ENCODE measurements at regions not wholly inside any gene's neighbourhood (a gene's known extent, or its start where the extent isn't known, plus 50 kb on each side); places are given as distances from the start of the nearest gene placed in this dataset.
A peak's percentile ranks its signal among the peaks of the same experiment; 100 is the strongest.

- in situ Hi-C loops (cut with MboI; ENCODE audit: low pct_unique_long_range_greater_than_20kb, low sequenced_read_pairs) = no loop called here
- no peak for DNase-seq
These were observed 442.1 kb upstream of the TCF4 start for GRCh38 chr18:56030060-56030459.

DNA sequence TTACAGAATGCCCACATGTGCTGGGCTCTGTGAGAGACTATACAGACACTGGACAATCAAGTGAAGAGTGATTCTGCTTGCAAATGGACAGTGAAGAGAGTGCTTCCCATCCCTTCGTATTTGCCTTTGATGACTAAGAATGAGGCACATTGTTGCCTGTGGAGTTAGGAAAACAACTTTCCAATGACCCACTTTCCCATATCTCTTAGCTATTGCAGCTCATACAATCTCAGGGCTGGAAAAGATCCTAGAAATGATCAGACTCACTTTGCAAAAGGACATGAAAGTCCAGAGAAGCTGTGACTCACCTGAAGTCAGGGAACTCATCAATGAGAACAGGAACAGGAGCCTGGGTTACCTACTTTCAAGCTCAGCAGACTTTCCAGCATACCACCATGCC, 440.5 kb upstream of the TCF4 start:
- in situ Hi-C loops (cut with MboI; ENCODE audit: low pct_unique_long_range_greater_than_20kb, low sequenced_read_pairs) = no loop called here

DNA sequence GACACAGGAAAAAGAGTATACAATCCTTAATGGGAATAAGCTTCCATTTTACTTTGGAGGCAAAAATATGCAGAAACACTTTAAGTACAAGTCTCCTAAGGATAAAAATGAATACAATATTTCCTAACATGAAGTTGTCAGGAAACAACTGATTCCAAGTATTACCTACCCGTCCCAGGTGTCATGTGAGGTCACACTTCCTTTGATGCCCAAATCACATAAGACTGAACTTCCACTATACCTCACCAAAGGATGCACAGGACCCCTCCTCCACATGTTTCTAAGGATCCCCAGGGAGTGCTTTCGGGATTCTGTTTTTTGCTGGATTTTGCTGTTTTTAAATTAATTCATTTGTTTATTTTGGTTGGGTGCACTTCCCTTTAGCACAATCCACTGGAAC, 438.5 kb upstream of the TCF4 start:
- in situ Hi-C loops (cut with MboI; ENCODE audit: low pct_unique_long_range_greater_than_20kb, low sequenced_read_pairs) = no loop called here
- no peak for DNase-seq

More for the DNA sequence above, 440.5 kb upstream of the TCF4 start:
- no peak for DNase-seq

- DNase-seq = no peak
- in situ Hi-C loops (cut with MboI; ENCODE audit: low pct_unique_long_range_greater_than_20kb, low sequenced_read_pairs) = no loop called here
These were observed 433.8 kb upstream of the TCF4 start for GRCh38 chr18:56021809-56022195.

DNA sequence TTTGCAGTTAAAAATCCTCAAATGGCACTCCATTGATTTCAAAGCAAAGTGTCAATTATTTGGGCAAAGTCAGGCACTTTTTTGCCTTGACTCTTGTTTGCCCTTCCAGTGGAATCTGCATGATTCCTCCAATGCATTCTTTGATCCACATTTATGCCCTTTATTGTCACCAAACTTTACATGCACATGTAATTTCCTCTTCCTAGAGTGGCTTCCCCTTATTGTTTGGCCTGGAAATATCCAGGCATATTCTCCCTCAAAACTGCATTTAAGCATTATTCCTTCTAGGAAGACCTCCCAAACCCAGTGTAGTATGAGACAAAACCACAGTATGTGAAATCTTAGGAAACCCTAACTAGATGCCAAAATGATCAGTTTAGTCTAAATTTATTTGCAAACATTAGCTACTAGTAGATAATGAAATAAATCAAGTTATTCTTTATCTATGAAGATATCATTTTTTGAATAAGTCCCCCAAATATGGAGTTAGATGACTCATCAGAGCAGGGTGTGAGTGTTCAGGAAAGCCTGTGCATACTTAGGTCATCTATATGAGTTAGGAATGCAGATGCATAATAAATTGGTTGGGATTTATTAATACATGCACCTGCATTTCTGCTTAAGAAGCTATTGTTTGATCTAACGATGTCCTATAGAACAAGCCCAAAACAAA, 433.3 kb upstream of the TCF4 start:
- DNase-seq = no peak
- in situ Hi-C loops (cut with MboI; ENCODE audit: low pct_unique_long_range_greater_than_20kb, low sequenced_read_pairs) = no loop called here

DNA sequence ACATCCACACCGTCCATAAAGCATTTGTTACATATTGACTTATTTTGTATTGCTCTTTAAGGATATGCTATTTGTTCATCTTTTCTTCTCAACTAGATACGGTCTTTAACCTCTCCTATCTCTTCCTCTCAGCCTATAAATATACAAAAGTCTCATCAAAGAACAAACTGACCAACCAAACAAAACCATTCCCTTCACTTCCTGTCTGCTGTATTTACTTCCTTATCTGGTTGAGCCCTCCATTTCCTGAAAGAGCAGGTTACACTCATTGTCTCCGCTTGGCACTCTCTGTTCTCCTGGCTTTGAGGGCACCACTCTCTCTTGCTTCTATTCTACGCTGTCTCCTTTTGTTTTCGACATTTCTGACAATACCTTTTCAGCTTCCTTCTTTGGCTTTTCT, 431.9 kb upstream of the TCF4 start:
- in situ Hi-C loops (cut with MboI; ENCODE audit: low pct_unique_long_range_greater_than_20kb, low sequenced_read_pairs) = no loop called here
- DNase-seq = peak; percentile 49

DNA sequence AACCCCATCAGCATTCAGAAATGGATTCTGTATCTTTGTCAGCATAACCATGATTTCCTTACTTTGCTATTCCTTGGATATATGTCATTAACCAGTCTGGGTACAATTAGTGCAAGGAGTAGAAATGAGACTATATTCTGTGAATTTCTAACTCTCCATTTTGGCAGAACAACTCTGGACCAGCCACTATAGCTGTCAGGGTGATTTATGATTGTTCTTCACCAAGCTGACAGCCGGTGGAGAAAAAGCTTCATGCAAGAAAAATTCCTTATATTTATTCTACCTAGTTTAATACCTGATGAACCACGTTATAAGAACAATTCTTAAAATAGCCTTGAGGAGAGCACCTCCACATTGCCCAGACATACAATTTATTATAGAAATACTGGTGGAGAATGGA, 431.2 kb upstream of the TCF4 start:
- no peak for DNase-seq
- in situ Hi-C loops (cut with MboI; ENCODE audit: low pct_unique_long_range_greater_than_20kb, low sequenced_read_pairs) = no loop called here

GRCh38 chr18:56009411-56009810, 421.4 kb upstream of the TCF4 start:
- in situ Hi-C loops (cut with MboI; ENCODE audit: low pct_unique_long_range_greater_than_20kb, low sequenced_read_pairs) = no loop called here
- DNase-seq = no peak

GRCh38 chr18:56003720-56004088, 415.7 kb upstream of the TCF4 start:
- DNase-seq = no peak
- in situ Hi-C loops (cut with MboI; ENCODE audit: low pct_unique_long_range_greater_than_20kb, low sequenced_read_pairs) = no loop called here

GRCh38 chr18:56003009-56003719, 415.2 kb upstream of the TCF4 start:
- in situ Hi-C loops (cut with MboI; ENCODE audit: low pct_unique_long_range_greater_than_20kb, low sequenced_read_pairs) = no loop called here

GRCh38 chr18:56001576-56001975, 413.6 kb upstream of the TCF4 start:
- in situ Hi-C loops (cut with MboI; ENCODE audit: low pct_unique_long_range_greater_than_20kb, low sequenced_read_pairs) = no loop called here
- DNase-seq = no peak

More at GRCh38 chr18:56003009-56003719, 415.2 kb upstream of the TCF4 start:
- no peak for DNase-seq

DNA sequence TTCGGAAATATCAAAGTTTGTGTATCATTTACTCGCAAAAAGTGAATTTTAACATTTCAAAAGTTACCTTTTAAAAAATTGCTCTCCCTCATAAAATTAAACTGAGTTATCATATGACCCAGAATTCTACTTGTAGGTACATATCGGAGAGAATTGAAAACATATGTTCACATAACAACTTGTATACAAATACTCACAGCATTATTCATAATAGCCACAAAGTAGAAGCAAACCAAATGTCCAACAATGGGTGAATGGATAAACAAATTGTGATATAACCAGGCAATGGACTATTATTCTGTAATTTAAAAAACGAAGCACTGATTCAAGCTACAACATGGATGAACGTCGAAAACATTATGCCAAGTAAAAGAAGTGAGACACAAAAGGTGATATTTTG, 412.0 kb upstream of the TCF4 start:
- no peak for DNase-seq
- in situ Hi-C loops (cut with MboI; ENCODE audit: low pct_unique_long_range_greater_than_20kb, low sequenced_read_pairs) = no loop called here

- in situ Hi-C loops (cut with MboI; ENCODE audit: low pct_unique_long_range_greater_than_20kb, low sequenced_read_pairs) = no loop called here
These were observed 411.6 kb upstream of the TCF4 start for GRCh38 chr18:55999641-56000040.

GRCh38 chr18:55998801-55999385, 410.9 kb upstream of the TCF4 start:
- DNase-seq = no peak
- in situ Hi-C loops (cut with MboI; ENCODE audit: low pct_unique_long_range_greater_than_20kb, low sequenced_read_pairs) = no loop called here

More at GRCh38 chr18:55999641-56000040, 411.6 kb upstream of the TCF4 start:
- DNase-seq = no peak

- in situ Hi-C loops (cut with MboI; ENCODE audit: low pct_unique_long_range_greater_than_20kb, low sequenced_read_pairs) = no loop called here
- DNase-seq = no peak
These were observed 410.1 kb upstream of the TCF4 start for GRCh38 chr18:55998071-55998522.

DNA sequence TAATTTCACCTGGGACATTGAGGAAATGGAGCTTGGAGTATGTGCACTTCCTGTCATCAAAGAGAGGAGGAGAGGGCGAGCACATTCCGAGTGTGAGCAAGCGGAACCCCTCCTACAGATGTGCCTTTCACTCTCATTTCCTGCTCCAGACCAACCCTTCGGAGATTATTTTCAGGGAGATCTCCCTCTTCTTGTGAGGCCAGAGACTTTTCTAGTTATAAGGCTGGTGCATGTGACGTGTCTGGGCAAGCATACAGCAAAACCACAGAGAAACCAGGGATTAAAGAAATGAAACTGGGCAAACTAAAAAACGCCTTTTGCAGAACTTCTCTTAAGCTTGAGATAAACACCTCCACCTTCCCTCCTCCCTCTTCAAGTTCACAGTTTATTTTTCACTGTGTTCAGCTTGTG, 409.2 kb upstream of the TCF4 start:
- peak; percentile 73 for DNase-seq
- in situ Hi-C loops (cut with MboI; ENCODE audit: low pct_unique_long_range_greater_than_20kb, low sequenced_read_pairs) = no loop called here

GRCh38 chr18:55996717-55997116, 408.7 kb upstream of the TCF4 start:
- no peak for DNase-seq
- in situ Hi-C loops (cut with MboI; ENCODE audit: low pct_unique_long_range_greater_than_20kb, low sequenced_read_pairs) = no loop called here

DNA sequence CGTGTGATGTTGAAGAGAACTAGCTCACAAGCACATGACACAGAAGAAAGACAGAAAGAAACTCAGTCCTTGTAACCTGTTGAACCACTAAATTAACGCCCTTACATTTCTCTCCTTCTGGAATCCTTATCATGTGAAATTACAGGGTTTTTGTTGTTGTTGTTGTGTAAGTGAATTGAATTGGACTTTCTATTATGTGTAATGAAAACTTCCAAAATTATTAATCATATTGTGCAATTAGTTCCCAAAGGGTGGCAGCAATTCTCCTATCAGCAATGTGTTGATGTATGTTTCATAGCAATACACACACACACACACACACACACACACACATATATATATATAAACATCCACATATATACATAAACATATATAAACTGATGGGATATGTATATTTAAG, 402.2 kb upstream of the TCF4 start:
- in situ Hi-C loops (cut with MboI; ENCODE audit: low pct_unique_long_range_greater_than_20kb, low sequenced_read_pairs) = no loop called here
- DNase-seq = no peak

DNA sequence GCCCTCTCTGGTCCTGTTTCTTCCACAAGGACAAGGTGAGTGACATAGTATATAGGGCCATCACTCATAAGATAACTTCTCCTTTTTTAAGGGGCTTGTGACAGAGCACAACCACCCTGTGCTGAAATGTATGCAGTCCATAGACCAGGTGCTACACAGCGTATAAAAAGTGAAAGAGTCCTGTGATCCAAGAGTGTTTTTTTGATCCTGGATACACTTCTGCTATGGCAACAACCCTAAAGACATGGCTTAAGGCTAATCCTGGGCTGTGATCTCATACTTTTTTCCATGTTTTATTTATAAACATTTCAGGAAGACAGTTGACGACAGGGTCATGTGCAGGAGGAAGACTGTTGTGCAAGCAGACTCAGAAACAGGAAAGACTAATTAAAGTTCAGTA, 400.5 kb upstream of the TCF4 start:
- in situ Hi-C loops (cut with MboI; ENCODE audit: low pct_unique_long_range_greater_than_20kb, low sequenced_read_pairs) = no loop called here
- DNase-seq = peak; percentile 60

GRCh38 chr18:55983433-55983832, 395.4 kb upstream of the TCF4 start:
- no peak for DNase-seq

DNA sequence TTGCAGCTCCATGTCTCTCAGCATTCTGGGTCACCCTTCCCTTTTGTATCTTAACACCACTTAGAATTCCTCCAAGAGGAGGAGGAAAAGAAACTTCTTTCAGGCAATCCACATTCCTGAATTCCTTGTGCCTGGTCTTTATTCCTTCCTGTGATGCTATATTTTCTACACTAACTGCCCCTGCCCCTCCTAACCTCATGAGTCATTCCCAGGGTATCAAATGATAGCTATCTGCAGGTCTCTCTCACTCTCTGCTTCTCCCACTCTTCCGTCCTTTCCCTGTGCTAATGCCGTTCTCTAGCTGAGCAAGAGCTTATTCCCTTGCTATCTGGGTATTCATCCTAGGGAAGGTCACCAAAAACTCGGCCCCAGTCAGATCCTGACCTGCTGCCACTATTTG, 395.0 kb upstream of the TCF4 start:
- no peak for DNase-seq
- in situ Hi-C loops (cut with MboI; ENCODE audit: low pct_unique_long_range_greater_than_20kb, low sequenced_read_pairs) = no loop called here

More at GRCh38 chr18:55983433-55983832, 395.4 kb upstream of the TCF4 start:
- in situ Hi-C loops (cut with MboI; ENCODE audit: low pct_unique_long_range_greater_than_20kb, low sequenced_read_pairs) = no loop called here

All from KBM-7 (cell line).